Amniotic epithelial cell (primary cell): ENCODE measurements at regions not wholly inside any gene's neighbourhood (a gene's known extent, or its start where the extent isn't known, plus 50 kb on each side); places are given as distances from the start of the nearest gene placed in this dataset.

ENCODE experiments used
- DNase-seq: peaks from one replicate; pipeline ENCODE4 v3.0.0-alpha.2; 2010; ENCODE audit warnings: low read depth

DNA sequence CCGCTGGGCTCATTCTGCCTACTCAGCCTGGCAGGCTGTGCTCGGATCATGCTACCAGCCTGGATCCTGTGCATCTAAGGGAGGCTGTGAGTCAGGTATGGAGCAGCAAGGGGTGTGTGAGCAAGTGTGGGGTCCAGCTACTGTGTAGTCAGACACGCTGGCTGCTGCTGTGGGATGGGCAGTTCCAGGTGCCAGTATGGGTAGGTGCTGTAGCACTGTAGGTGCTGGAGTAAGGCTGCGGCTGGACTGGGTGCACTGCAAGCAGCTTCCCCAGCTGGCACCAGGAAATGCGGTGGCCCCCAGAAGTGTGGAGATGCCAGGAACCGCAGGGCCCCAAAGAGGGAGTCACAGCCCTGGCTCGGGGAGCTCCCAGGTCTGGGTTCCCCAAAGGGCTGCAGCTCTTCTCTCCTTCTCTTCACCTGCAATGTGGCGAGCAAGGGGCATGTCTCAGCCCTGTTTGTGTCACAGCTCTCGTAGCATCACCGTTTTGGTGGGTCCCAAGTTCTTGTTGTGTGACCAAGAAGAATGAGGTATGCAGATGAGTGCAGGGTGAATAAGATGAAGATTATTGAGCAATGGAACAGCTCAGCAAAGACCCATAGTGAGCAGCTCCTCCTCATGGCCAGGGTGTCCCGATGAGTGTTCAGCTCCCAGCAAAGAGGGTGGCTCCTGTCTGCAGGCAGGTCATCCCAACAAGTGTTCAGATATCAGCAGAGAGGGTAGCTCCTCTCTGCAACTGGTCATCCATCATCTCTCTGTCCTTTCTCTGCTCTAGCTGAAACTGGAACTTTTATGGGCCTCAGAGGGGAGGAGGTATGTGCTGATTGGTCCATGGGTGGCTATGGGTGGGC, 462.9 kb downstream of the TBC1D22A start:
- DNase-seq = no peak
